CD14-positive monocyte (primary cell): ENCODE measurements at regions not wholly inside any gene's neighbourhood (a gene's known extent, or its start where the extent isn't known, plus 50 kb on each side); places are given as distances from the start of the nearest gene placed in this dataset.

Experiments used
- DNase-seq, 3 donors: peaks; one replicate each; pipeline ENCODE4 v3.0.0-alpha.2; 2011 to 2022
- H2AFZ ChIP-seq: 2 replicates; pipeline ENCODE4 v1.6.0; 2012; ENCODE audit warnings: mild to moderate bottlenecking, low read depth, low read length, inconsistent platforms; ENCODE audit not compliant: insufficient read depth, poor library complexity, severe bottlenecking
- H3K27ac ChIP-seq, 2 donors: 1 replicate in 1 of 2; 2 replicates in 1 of 2; pipeline ENCODE4 v1.5.1; 2012 to 2013; ENCODE audit warnings: low read length in 2 of 2, control low read depth in 1 of 2, inconsistent platforms in 1 of 2, low read depth in 1 of 2, mild to moderate bottlenecking in 1 of 2
- H3K27me3 ChIP-seq, 2 donors: one replicate each; pipeline versions ENCODE4 v1.6.0 to v1.6.1; 2011 to 2013; ENCODE audit warnings: low read length in 2 of 2; ENCODE audit not compliant: control insufficient read depth in 2 of 2, insufficient read depth in 2 of 2
- H3K36me3 ChIP-seq, 2 donors: replicated peaks in 1 of 2; 1 replicate in 1 of 2; 2 replicates in 1 of 2; pipeline versions ENCODE4 v1.5.1 to v1.6.1; 2012 to 2013; ENCODE audit warnings: low read length in 2 of 2, control low read depth in 1 of 2, inconsistent platforms in 1 of 2, mild to moderate bottlenecking in 1 of 2; ENCODE audit not compliant: insufficient read depth in 2 of 2, control insufficient read depth in 1 of 2
- H3K4me1 ChIP-seq, 2 donors: 1 replicate in 1 of 2; 2 replicates in 1 of 2; pipeline versions ENCODE4 v1.5.1 to v1.6.1; 2012 to 2013; ENCODE audit warnings: low read length in 2 of 2, control low read depth in 1 of 2, inconsistent platforms in 1 of 2, mild to moderate bottlenecking in 1 of 2, moderate library complexity in 1 of 2; ENCODE audit not compliant: insufficient read depth in 2 of 2, control insufficient read depth in 1 of 2
- H3K4me2 ChIP-seq: replicated peaks from 2 replicates; pipeline ENCODE3; 2012; ENCODE audit warnings: low read length, moderate library complexity, mild to moderate bottlenecking; ENCODE audit not compliant: poor library complexity, severe bottlenecking; ENCODE audit errors: extremely low read depth
- H3K4me3 ChIP-seq, 3 experiments: fragments of 200-600 bp in 1 of 3; sonication (generic) in 1 of 3; replicated peaks in 1 of 3; 1 replicate in 2 of 3; 2 replicates in 1 of 3; pipeline ENCODE4 v1.5.1; 2011 to 2013; ENCODE audit warnings: low read length in 3 of 3, mild to moderate bottlenecking in 3 of 3, control low read depth in 2 of 3, low read depth in 2 of 3, inconsistent platforms in 1 of 3, moderate library complexity in 1 of 3
- H3K79me2 ChIP-seq: 2 replicates; pipeline ENCODE4 v1.6.0; 2012; ENCODE audit warnings: mild to moderate bottlenecking, control low read depth, inconsistent platforms, low read length, moderate library complexity; ENCODE audit not compliant: insufficient read depth
- H3K9ac ChIP-seq: 2 replicates; pipeline ENCODE4 v1.6.0; 2017; ENCODE audit warnings: low read length, mild to moderate bottlenecking; ENCODE audit not compliant: insufficient read depth, poor library complexity, severe bottlenecking
- H3K9me3 ChIP-seq, 2 donors: replicated peaks in 1 of 2; 1 replicate in 1 of 2; 2 replicates in 1 of 2; pipeline versions ENCODE4 v1.5.1 to v1.6.1; 2012 to 2013; ENCODE audit warnings: low read length in 2 of 2, control low read depth in 1 of 2; ENCODE audit not compliant: control insufficient read depth in 1 of 2, insufficient read depth in 1 of 2
- H4K20me1 ChIP-seq: 2 replicates; pipeline ENCODE4 v1.6.0; 2012; ENCODE audit warnings: mild to moderate bottlenecking, low read length, control low read depth, moderate library complexity; ENCODE audit not compliant: insufficient read depth
- H3K27ac Mint-ChIP-seq, 7 donors: one replicate each; pipeline ENCODE4 v1.8.0; 2020; ENCODE audit warnings: mild to moderate bottlenecking in 7 of 7, mixed read lengths in 7 of 7, moderate library complexity in 6 of 7, inconsistent platforms in 2 of 7
- H3K27me3 Mint-ChIP-seq, 3 donors: one replicate each; pipeline ENCODE4 v1.8.0; 2021 to 2022; ENCODE audit warnings: low read depth in 3 of 3, mild to moderate bottlenecking in 3 of 3, mixed read lengths in 3 of 3, moderate library complexity in 3 of 3, inconsistent platforms in 1 of 3
- H3K36me3 Mint-ChIP-seq, 2 donors: one replicate each; pipeline ENCODE4 v1.8.0; 2020; ENCODE audit warnings: mixed read lengths in 2 of 2, inconsistent platforms in 1 of 2, mild to moderate bottlenecking in 1 of 2
- H3K4me1 Mint-ChIP-seq: one replicate; pipeline ENCODE4 v1.8.0; 2020; ENCODE audit warnings: mild to moderate bottlenecking, mixed read lengths
- H3K4me3 Mint-ChIP-seq, 2 donors: one replicate each; pipeline ENCODE4 v1.8.0; 2020; ENCODE audit warnings: mild to moderate bottlenecking in 2 of 2, mixed read lengths in 2 of 2, moderate library complexity in 1 of 2
- H3K9me3 Mint-ChIP-seq, 7 donors: one replicate each; pipeline ENCODE4 v1.8.0; 2020 to 2022; ENCODE audit warnings: mixed read lengths in 7 of 7, mild to moderate bottlenecking in 6 of 7, moderate library complexity in 6 of 7, inconsistent platforms in 2 of 7
- WGBS: methylation state at CpG from one replicate; pipeline ENCODE4 v1.1.5; 2013; ENCODE audit warnings: missing lambda C conversion rate; ENCODE audit not compliant: insufficient coverage; 5-methylcytosine and 5-hydroxymethylcytosine counted together
- intact Hi-C, 2 donors: fragments of 100-400 bp; cut with micrococcal nuclease; formaldehyde crosslinking; loops; one replicate each; pipeline versions ENCODE4 v1.15.0 to v1.15.1; 2023
- TF ChIP-seq, protein P1 (sequence below): fragments of 200-600 bp; IDR thresholded peaks from one replicate; pipeline ENCODE4 v1.8.0; 2022; ENCODE audit warnings: antibody characterized with exemption, mild to moderate bottlenecking

GRCh38 chr9:14445946-14446345, 132.0 kb upstream of the NFIB start:
- Histone ChIP-seq H3K4me1 (no peaks in the 10 kb centered on the region), H3K4me3 (no peak overlapping the region), H3K9me3 (no peaks in the 10 kb centered on the region), H3K4me2 (no peak overlapping the region), H3K27ac (no peak overlapping the region), H2AFZ (no peak overlapping the region), H3K9ac (no peak overlapping the region), H3K36me3 (no peaks in the 10 kb centered on the region), H3K27me3 (no peaks in the 10 kb centered on the region), H4K20me1 (no peaks in the 10 kb centered on the region), H3K79me2 (no peaks in the 10 kb centered on the region)
- no peak for DNase-seq
- TF ChIP-seq, protein P1, sequence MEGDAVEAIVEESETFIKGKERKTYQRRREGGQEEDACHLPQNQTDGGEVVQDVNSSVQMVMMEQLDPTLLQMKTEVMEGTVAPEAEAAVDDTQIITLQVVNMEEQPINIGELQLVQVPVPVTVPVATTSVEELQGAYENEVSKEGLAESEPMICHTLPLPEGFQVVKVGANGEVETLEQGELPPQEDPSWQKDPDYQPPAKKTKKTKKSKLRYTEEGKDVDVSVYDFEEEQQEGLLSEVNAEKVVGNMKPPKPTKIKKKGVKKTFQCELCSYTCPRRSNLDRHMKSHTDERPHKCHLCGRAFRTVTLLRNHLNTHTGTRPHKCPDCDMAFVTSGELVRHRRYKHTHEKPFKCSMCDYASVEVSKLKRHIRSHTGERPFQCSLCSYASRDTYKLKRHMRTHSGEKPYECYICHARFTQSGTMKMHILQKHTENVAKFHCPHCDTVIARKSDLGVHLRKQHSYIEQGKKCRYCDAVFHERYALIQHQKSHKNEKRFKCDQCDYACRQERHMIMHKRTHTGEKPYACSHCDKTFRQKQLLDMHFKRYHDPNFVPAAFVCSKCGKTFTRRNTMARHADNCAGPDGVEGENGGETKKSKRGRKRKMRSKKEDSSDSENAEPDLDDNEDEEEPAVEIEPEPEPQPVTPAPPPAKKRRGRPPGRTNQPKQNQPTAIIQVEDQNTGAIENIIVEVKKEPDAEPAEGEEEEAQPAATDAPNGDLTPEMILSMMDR, result no peak
- H3K4me1 Mint-ChIP-seq, result no peaks in the 10 kb centered on the region
- no CpG with 5 or more reads among the region's 3 CpGs for WGBS
- no peak overlapping the region for H3K4me3 Mint-ChIP-seq
- intact Hi-C loops, result no loop called here
- H3K27me3 Mint-ChIP-seq, result peaks cover 0 to 2% (median 0%) of the 10 kb centered on the region in 3 donors
- no peak overlapping the region for H3K27ac Mint-ChIP-seq
- peaks cover 0 to 3% (median 2%) of the 10 kb centered on the region in 7 donors for H3K9me3 Mint-ChIP-seq
- H3K36me3 Mint-ChIP-seq, result no peaks in the 10 kb centered on the region

DNA sequence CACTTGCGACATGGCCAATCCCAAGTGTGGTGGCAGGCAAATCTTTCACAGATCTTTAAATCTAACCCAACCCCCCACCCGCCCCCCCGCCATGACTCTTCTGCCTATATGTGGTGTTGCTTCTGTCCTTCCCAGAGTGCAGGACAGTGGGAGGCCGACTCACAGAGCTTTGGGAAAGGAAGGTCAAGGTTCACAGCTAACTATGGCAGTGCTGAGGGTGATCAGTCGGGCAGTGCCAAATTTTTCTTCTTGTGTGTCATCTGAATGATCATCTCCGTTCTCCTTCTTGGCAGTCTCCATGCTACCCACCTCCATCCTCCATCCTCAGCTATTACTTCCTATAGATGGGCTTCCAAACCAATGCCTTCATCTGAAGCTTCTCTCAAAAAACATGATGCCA, 129.0 kb upstream of the NFIB start:
- no peaks in the 10 kb centered on the region for H3K4me1 Mint-ChIP-seq
- Histone ChIP-seq H3K27ac (no peak overlapping the region), H3K4me2 (no peak overlapping the region), H3K9me3 (no peaks in the 10 kb centered on the region), H2AFZ (no peak overlapping the region), H3K36me3 (no peaks in the 10 kb centered on the region), H3K79me2 (no peaks in the 10 kb centered on the region), H4K20me1 (no peaks in the 10 kb centered on the region), H3K4me1 (no peaks in the 10 kb centered on the region), H3K27me3 (no peaks in the 10 kb centered on the region), H3K9ac (no peak overlapping the region), H3K4me3 (no peak overlapping the region)
- H3K27me3 Mint-ChIP-seq, result peaks cover 0 to 2% (median 2%) of the 10 kb centered on the region in 3 donors
- no peaks in the 10 kb centered on the region for H3K36me3 Mint-ChIP-seq
- TF ChIP-seq, protein P1, result no peak
- intact Hi-C loops, result no loop called here
- H3K9me3 Mint-ChIP-seq, result peaks cover 0 to 2% (median 0%) of the 10 kb centered on the region in 7 donors
- no peak for DNase-seq
- H3K27ac Mint-ChIP-seq, result no peak overlapping the region
- 89% methylated on average over 2 of the region's 6 CpGs for WGBS
- H3K4me3 Mint-ChIP-seq, result no peak overlapping the region
